ENCODE measurements at regions not wholly inside any gene's neighbourhood (a gene's known extent, or its start where the extent isn't known, plus 50 kb on each side); places are given as distances from the start of the nearest gene placed in this dataset.

GRCh38 chr5:72021651-72022357 is 85.5 kb upstream of the MAP1B start:
- TF ChIP-seq CTCF (optimal IDR thresholded peaks at IDR 0.05 in 1 of 3, IDR thresholded peaks at IDR 0.05 in 1 of 3, conservative IDR thresholded peaks at IDR 0.05 in 1 of 3; ENCODE audit: extremely low read depth in 1 of 3, insufficient read depth in 2 of 3, low read length in 3 of 3) = no peak
- TF ChIP-seq EZH2 (IDR thresholded peaks at IDR 0.05; ENCODE audit: low read length) = no peak
